ENCODE measurements at regions not wholly inside any gene's neighbourhood (a gene's known extent, or its start where the extent isn't known, plus 50 kb on each side); places are given as distances from the start of the nearest gene placed in this dataset.

DNA sequence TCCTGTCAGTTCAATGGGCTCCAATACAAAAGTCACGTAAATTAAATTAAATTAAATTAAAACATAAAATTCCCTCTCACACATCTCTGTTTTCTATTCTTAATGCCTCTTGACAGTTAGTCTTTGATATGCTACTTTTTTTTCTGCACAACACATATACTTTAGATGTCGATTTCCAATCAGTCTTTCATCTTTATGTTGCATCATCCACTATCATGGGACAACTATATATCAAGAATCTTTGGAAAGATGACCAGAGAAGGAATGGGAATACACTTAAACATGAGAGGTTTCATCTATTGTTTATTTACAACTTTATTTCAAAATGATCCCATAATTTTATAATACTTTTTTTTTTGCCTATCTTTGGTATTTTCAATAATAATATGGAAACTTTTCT lies 733.3 kb upstream of the FANCL start:
- no peak for DNase-seq

DNA sequence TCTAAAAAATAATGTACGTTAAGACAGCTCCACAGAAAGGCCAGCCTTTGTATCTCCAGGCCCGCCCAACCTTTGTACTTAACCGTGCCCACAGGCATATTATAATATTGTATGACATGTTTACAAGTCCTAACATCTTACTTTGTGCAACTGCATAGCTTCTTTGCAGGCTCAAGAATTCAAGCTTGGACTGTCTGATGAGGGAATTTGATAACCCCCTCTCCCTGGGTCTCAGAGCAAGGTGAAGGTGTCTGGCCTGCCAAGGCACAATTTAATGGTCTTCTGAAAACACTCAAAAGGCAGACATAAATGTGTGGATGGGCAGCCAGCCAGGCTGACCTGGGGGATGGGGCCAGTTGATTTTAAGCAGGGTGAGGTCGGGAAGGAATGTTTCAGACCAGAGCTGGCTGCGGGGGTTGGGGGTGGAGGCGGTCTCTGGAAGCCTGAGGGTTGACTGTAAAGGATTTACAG lies 732.7 kb upstream of the FANCL start:
- DNase-seq = no peak

DNA sequence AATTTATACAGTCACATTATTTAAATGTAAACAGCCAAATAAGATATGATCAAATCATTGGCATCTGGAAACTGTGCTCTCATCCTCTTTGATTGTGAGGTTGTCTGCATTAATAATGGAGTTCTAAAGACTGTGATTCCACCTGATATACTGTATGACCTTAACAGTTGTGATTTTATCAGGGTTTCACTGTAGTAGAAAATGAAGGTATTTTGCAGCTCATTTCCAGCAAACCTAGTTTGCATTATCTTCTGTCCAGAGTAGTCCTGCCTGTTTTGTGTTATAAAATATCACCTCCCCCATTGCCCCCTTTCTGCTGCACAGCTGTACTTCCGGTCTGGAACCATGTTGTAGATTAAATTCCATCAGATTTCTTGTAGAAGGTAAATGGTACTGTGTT lies 731.6 kb upstream of the FANCL start:
- no peak for DNase-seq

DNA sequence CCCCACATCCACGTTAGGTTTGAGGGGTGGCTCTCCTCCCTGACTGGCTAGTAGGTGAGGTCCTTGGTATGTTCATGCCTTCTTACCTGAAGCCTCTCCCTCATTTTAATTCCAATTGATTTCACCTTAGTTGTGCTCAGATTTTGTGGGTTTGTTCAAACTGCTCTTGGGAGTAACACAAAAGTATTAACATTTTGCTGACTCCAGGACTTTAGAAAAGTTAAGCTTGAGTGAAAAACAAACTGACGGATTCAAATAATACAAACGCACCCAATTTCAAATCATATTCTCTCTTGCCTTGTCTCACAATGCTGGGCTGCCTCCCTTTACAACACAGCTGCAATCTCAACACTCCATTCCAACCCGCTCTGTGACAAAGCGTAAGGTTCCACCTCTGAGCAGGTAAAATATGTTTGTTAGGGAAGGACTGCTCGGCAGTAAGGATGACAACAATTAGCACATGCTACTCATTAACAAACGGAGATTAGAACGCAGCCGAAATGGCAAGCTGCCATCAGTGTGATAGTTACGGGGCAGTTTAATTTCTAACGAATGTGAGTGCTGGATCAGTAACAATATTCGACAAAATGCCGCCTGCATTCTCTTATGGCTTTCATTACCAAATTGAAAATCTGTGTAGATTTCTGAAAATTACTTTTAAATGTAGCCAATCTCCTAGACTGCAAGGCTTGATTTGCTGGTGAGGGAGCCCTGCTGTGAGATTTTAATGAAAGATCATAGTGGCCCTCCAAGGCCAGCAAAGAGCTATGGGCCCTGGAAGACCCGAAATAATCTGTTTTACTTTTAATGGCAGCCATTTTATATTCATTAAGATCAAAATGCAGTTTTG lies 730.6 kb upstream of the FANCL start:
- DNase-seq = no peak

DNA sequence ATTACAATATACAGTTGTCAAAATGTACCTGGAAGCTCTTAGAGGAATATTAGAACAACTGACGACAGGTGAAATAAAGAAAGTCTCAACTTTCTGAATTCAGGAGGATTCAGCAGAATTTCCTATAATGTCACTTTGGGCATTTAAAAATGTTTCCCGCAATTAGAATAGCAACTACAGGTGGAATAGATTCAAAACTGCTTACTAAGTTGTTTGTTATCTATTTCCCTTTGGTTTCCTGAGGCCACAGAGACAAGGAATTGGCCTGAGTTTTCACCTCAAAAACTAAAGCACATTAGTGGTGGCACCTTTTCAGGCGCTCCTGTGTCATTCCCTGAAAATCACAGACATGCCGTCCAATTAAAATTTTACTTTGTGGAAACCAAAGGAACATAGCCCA lies 729.2 kb upstream of the FANCL start:
- DNase-seq = no peak

DNA sequence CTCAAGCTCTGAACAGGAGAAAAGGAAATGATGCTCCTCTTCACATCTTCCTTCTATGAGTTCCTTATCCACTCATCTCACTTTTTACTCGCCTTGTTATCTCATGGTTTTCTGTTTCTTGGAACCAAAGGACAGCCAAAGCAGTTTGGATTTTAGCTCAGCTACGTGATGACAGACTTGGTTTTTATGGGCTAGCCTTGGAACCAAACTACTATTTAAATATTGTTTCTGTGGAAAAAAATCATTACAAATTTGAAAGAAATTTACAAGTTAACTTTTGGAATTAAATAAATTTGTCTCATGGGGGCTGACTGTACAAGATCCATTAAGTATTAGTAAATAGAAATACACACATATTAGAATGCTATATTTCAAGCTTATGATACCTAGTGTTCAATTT lies 727.8 kb upstream of the FANCL start:
- no peak for DNase-seq

DNA sequence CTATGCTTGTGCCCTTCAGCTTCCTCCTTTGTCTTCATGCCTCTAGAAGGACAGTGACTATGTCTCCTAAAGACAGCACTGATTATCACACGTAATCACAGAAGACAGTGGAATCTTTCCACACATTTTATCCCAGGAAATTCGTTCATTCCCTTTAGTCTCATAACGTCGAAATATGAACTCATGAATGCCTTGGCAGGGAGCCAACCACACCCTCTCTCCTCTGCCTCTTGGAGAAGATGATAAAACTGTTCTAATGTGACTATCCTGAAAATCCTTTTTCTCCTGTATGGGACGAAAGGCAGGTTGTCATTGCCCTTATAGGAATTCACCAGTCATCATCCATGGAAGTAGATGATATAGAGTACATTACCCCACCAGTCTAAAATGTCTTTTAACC lies 726.6 kb upstream of the FANCL start:
- peak; percentile 21 for DNase-seq

DNA sequence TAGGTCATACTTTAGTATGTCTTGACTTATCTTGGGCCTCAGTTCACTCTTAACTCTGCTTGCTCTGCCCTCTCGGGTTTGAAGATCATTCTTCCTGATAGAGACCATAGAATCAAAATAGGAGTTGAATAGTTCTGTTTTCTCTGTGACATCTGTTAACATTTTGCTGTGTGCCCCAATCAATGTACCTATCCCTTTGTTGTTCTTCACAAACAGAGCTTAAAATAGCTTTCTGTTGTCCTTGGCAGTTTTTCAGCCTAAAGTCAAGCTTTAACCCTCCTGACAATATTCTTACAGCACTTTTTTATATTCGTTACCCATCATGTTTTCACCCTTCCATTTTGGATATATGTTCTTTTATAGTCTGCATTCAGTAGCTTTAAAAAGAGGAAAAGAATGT lies 724.5 kb upstream of the FANCL start:
- DNase-seq = no peak

DNA sequence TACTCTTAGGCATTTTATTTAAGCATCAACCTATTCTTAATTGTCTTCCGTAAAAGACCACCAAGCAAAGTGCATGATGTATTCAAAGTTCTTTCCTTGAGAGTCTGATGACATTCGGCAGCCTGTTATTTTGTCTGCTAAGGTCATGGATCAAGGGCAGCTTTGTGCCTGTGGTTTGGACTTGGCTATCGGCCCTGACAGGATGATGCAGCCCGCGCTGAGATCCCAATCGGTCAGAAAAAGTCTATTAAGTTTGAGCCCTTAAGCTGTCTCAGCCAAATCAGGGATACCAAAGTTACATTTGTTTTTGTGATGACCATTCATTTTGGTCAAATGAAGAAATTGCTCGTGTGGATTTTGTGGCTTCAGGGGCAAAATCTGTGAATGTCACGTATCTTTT lies 718.9 kb upstream of the FANCL start:
- DNase-seq = no peak

DNA sequence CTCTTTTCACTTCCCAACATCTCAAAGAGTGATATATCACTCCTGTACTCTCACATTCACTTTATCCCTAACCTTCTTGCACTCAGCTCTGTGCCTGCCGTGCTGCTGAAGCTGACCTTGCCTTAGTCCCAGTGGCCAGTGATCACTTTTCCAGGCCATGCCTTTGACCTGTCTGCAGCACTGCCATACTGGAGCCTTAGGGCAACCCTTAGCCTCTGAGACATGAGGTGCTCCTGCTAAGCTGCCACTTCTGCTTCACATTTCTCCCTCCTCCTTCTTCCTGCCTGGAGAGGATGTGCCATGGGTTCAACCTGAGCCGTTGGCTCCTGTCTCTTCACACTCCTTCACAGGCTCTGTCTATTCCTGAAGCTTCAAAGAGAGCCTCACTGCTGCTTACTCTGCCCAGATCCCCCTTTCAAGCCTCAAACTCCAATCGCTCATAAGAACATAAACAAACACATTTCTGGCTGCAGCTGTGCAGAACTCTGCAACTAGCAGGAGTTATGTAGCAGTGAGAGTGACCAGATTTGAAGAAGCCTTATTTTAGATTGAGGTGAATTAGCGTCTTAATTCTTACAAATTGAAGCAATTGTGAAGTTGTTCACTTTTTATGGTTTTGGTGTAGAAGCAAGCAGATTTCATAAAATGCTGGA lies 716.2 kb upstream of the FANCL start:
- DNase-seq = no peak

DNA sequence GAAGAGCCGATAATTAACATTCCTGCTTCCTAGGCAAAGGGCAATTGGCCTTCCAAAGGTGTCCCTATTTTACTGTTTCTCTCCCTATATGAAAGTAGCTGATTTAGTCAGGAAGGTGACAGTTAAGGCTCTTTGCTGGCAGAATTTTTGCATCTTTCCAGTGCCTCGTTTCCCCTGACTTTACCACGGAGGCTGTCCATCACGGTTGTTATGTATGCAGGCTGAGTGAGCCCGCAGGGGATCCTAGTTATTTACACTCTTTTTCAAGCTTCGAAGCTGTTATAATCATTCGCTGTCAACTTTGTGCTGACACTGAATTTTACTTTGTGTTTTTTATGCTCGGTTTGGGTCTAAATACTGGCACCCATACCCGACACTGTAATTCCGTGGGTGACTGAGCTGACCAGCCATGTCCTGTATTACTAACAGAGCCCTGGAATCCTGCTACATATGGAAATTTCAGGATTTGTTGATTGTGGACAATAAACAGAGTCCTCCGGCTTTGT lies 713.8 kb upstream of the FANCL start:
- DNase-seq = no peak

DNA sequence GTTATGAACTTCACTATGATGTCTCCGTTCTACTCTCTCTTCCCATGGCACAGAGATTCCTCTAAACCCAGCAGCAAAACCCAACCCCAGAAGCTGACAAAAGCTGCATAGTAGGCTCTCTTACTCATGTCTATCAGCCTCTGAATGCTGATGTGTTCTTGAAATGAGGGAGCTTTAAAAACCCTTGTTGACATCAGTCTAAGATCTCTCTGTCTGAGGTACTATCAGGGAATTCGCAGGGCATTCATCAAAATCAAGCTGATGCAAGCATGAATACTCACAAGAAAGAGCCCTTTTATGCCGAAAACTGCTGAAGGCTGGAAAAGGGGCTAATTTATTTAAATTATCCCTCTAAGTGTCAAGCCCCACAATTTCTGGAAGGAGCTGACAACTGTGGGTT lies 710.6 kb upstream of the FANCL start:
- no peak for DNase-seq

DNA sequence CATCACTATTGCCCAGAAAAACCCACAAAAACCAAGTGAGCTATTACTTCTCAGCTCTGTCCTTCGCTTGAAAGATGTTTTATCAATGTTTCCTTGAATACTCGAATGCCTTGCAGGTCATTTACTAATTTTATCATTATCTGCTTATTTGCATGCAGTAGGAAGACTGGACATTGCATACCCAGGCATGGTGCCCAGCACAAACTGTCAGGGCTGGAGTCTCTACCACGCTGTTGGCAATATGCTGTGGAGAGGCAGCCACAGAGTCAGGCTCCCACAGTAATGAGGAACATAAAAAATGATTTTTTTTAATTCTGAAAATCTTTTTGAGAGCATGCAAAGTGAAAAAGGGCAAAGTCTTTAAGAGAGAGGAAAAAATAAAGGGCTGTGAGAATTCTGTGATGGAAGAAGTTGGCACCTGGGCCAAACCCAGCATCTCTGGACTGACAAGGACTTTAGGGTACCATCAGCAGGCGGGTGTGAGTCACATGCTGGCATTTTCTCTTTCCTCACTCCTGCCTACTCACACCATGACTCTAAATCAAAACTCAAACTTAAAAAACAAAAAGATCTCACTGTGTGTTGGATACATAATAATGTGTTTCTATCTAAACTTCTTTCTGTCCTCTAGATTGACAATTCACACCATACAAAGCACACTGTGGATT lies 709.8 kb upstream of the FANCL start:
- DNase-seq = no peak

DNA sequence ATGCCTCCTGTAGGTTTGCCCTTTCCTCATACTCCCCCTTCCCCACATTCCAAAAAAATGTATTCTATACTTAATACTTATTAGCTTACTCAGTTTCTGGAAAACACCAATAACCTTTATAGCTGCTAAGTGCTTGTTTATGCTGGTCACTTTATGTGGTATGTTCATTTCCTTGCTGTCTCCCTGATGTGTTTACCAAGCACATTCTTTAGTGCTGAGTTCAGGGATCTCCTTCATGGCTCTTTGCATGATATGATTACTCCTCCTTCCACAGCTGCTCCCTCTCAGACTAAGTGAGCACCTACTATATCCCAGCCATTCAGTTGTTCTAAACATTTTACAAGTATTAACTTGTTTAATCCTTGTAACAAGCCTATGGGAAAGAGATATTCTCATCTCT lies 698.3 kb upstream of the FANCL start:
- peak; percentile 92 for DNase-seq

DNA sequence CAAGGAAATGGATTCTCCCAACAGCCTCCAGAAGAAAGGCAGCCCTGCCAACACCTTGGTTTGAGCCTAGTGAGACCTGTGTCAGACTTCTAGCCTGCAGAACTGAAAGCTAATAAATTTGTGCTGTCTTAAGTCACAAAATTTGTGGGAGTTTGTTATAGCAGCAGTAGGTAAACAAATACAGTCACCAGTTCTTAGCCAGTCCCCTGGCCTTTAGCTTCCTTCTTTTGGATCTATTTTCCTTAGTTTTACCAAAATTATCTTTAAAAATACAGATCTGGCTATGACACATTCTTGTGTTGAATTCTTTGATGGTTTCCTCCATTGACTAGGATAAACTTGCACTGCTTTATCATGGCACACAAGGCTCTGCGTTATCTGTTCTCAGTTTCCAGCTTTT lies 697.9 kb upstream of the FANCL start:
- peak; percentile 69 for DNase-seq

DNA sequence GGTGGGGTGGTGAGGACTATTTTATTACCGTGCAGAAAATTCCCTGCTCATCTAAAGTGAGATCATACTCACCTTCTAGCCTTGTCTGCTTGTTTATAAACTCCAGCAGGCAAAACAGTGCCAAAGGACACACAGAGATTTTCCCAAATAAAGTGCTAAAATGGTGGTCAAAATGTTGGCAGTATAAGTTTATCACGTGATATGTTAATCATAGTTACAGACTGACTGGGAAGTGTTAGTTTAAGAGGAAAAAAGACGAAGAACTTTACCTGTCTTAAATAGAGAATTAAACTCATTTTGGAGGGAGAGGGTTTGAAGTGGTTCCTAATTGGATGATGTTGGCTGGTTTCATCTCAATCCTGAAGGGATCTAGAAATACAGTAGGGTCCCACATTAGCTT lies 691.7 kb upstream of the FANCL start:
- no peak for DNase-seq

DNA sequence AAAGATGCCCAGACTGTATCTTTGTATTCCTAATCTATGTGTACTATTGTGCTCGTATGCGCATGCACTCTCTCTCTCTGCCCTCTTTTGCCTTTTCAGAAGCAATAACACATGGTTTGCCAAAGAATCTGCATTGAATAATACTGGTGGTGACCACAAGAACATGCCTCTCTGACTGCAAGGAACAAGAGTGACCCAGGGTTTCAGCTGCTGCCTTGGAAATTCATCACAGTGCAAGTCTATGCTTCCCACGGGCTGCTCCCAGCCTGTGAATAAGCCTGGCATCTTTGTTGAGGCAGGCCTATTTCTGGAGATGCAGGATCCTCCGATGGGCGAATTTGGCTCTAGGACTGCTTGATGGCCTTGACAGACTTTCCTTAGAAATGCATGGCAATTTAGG lies 689.4 kb upstream of the FANCL start:
- peak; percentile 61 for DNase-seq

DNA sequence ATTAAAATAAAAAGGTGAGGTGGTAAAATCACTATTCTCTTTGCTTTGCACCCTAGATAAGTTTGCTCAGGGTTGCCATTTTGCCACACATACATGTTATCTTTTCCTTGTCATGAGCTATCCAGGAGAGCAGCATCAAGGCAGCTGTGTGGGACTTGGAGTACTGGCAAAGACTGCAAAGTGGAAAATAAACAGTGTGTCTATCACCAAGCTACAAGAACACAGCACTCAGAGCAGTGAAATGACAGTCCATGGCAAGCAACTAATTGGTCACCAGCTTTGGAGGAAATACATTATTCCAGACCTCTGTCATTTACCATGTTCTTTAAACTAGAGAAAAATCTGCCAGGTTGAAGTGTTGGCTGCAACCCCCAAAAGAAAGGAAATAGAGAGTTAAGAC lies 687.8 kb upstream of the FANCL start:
- DNase-seq = no peak

DNA sequence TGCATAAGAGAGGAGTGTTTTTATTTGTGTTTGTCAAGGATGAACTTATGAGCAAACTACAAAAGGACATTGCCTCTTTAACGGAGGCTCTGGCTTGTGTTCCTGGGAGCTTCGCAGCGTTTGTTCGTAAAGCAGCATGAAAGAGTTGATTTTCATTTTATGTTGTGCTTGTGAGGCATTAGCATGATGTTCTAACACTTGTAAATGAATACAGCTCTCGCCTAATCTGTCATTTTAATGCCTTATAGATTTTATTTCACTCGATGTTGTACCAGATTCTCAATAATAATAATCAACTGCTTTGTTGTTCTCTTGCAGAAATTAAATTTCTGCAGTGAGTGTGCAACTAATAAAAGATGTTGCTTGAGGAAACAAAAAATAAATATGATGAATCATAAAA lies 687.3 kb upstream of the FANCL start:
- no peak for DNase-seq

DNA sequence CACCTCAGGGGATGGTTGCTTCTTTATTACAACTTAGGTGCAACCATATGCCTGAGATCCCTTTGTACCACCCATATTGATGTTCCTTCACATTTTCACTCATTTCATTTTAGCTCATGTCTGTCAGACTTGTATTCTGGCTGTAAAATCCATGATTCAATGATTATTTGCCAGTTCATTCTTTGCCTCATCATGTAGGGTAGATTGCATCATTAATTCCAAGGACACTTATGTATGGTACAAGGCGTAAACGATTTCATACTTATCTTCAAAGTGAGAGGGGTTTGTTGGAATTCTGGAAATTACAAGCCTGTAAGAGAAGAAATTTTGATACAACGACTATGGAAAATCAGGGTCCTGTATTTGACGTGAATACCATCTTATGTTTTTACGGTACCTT lies 685.0 kb upstream of the FANCL start:
- DNase-seq = no peak

DNA sequence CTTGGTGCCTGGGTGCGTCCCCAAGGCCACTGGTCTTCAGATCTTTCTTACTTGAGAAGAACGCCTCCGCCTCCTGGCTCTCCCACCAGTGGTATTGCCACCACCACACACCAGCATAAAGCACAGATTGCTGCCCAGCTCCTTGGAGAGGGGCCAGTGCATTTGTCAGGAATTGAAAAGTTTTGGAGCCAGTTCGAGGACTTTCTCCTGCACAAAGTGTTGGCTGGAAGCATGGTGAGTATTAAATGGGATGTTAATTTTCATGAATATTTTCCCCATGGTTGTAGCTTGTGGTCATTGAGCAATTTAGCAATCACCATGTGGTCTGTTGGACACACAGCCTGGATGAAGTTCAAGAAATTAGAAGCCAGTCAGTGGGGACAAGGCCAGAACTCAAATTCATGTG lies 684.6 kb upstream of the FANCL start:
- peak; percentile 21 for DNase-seq

DNA sequence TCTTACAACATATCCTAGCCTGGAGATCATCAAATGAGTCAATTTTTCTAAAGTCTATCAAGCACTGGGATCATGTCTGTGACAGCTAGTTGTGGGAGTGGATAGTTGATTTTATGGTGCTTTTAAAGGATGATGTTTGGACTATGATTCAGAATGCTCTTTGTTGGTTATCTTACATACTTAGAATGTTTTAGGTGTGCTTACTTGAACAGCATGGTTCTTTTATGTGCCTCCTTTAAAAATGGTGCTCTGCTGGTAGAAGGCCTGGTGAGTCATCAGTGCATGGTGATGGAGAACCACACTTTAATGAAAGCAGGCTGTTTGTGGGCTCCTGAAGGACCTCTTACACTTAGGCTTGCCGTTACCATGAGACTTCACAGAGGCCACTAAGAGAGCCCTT lies 682.7 kb upstream of the FANCL start:
- DNase-seq = peak; percentile 96

DNA sequence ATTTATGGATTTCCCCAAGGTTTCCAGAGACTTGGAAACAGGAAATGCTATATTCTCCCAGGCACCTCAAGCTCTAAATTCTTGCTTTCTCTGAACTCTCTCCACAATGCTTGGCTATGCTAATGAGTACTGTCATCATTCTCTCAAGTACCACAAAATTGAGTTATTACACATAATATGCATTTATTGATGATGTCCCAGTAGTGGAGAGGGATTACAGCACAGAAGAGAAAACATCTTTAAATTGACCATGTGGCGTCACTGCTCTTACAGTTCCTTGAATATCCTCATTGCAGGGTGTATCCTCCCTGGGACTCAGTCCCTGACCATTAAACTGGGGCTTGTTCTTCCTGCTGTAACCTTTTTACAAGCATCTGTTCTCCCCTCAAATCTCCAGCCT lies 681.1 kb upstream of the FANCL start:
- no peak for DNase-seq

DNA sequence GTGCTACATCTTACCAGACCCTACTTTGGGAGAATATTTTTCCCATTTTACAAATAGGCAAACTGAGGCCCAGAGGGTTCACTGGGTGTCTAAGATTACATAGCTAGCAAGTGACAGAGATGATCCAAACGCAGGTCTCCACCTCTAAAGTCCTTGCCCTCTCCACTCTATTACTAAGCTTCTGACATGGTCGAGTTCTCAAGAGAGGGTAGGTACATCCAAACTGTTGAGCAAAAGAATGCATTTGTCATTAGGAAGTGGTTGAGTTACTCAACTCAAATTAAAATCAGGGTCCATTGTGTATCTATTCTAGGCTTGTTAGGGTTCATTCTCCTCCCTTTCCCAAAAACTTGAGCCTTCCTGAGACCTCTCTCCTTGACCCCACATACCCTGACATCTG lies 680.6 kb upstream of the FANCL start:
- peak; percentile 53 for DNase-seq

Data from fibroblast of skin of back (primary cell).